ENCODE measurements at regions not wholly inside any gene's neighbourhood (a gene's known extent, or its start where the extent isn't known, plus 50 kb on each side); places are given as distances from the start of the nearest gene placed in this dataset.

- Histone ChIP-seq H2BK12ac (ENCODE audit: low read depth, low read length) (no peak overlapping the region), H2AK5ac (ENCODE audit: low read depth, low read length) (no peak overlapping the region), H3K79me1 (ENCODE audit: low read depth, low read length) (no peaks in the 10 kb centered on the region), H2BK5ac (ENCODE audit: low read depth, low read length) (no peak overlapping the region), H2AFZ (ENCODE audit: low read length) (no peak overlapping the region), H3K14ac (ENCODE audit: insufficient read length) (no peak overlapping the region), H3K4me2 (ENCODE audit: insufficient read depth in 1 of 2, low read depth in 2 of 2, low read length in 2 of 2) (no peak overlapping the region), H4K20me1 (replicated peaks in 1 of 2; ENCODE audit: control insufficient read depth in 1 of 2, insufficient read depth in 2 of 2, low read length in 2 of 2) (no peaks in the 10 kb centered on the region), H3K23me2 (ENCODE audit: low read depth, low read length) (no peaks in the 10 kb centered on the region), H3K4me1 (replicated peaks in 1 of 4; ENCODE audit: control insufficient read depth in 3 of 4, insufficient read depth in 4 of 4, low read length in 3 of 4) (no peaks in the 10 kb centered on the region), H3K9ac (replicated peaks in 1 of 4; ENCODE audit: extremely low read depth in 1 of 4, low read depth in 3 of 4, low read length in 3 of 4) (no peak overlapping the region), H3K23ac (ENCODE audit: insufficient read length) (no peak overlapping the region), H3K4ac (replicated peaks; ENCODE audit: insufficient read length, low read depth, low read length) (no peak overlapping the region), H3K4me3 (ENCODE audit: extremely low read depth in 1 of 4, insufficient read depth in 2 of 4, low read depth in 3 of 4, low read length in 4 of 4) (no peak overlapping the region), H3K27me3 (replicated peaks in 1 of 4; ENCODE audit: control insufficient read depth in 3 of 4, extremely low read depth in 1 of 4, insufficient read depth in 3 of 4, low read length in 3 of 4) (no peaks in the 10 kb centered on the region), H2BK15ac (ENCODE audit: low read length) (no peak overlapping the region), H3K36me3 (ENCODE audit: control insufficient read depth in 2 of 4, insufficient read depth in 4 of 4, low read length in 3 of 4) (no peaks in the 10 kb centered on the region), H2BK20ac (ENCODE audit: low read length) (no peak overlapping the region), H3K18ac (ENCODE audit: extremely low read depth, low read length) (no peak overlapping the region), H3K56ac (replicated peaks; ENCODE audit: insufficient read length, low read depth, low read length) (no peak overlapping the region), H4K5ac (ENCODE audit: insufficient read length, low read depth, low read length) (no peak overlapping the region), H3K27ac (ENCODE audit: low read depth, low read length) (no peak overlapping the region), H3K79me2 (ENCODE audit: control insufficient read depth in 1 of 2, insufficient read depth in 2 of 2, low read length in 2 of 2) (no peaks in the 10 kb centered on the region), H3K9me3 (ENCODE audit: insufficient read depth in 2 of 2, low read depth in 1 of 2, low read length in 1 of 2) (no peaks in the 10 kb centered on the region), H2BK120ac (replicated peaks; ENCODE audit: low read depth, low read length) (no peak overlapping the region), H4K91ac (replicated peaks; ENCODE audit: insufficient read length, low read length) (no peak overlapping the region), H4K8ac (ENCODE audit: extremely low read depth, insufficient read depth, low read length) (no peak overlapping the region)
- ChIA-PET CTCF (ENCODE audit: partially characterized antibody) (interaction anchor here (0.7 kb wide), 1 partner anchor 497 kb away, joined by 4 read pairs; no protein-coding TSS in a partner anchor), POLR2A (ENCODE audit: partially characterized antibody) (interaction anchor here (0.7 kb wide), 1 partner anchor 36 kb away, joined by 4 read pairs; no protein-coding TSS in a partner anchor)
- TF ChIP-seq BCL11A (IDR thresholded peaks at IDR 0.05; ENCODE audit: low read depth in 2 of 2, low read length in 2 of 2), result no peak
- FAIRE-seq (peak; percentile 45), DNase-seq (ENCODE audit: low read depth in 1 of 2, low spot score in 2 of 2) (no peak)
- WGBS, 2 experiments (ENCODE audit: extremely low coverage in 1 of 2, insufficient coverage in 1 of 2, insufficient read length in 1 of 2, insufficient replicate concordance in 2 of 2, low coverage in 1 of 2, low lambda C conversion rate in 2 of 2, missing lambda C conversion rate in 1 of 2), result 91% methylated on average over 3 of the region's 3 CpGs; no CpG with 5 or more reads in 1 of the 2 experiments
Measured at GRCh38 chr2:11060376-11061169, 94.7 kb upstream of the SLC66A3 start.

All from H1 (cell line).